ENCODE measurements at regions not wholly inside any gene's neighbourhood (a gene's known extent, or its start where the extent isn't known, plus 50 kb on each side); places are given as distances from the start of the nearest gene placed in this dataset.

- TF ChIP-seq, protein P1, sequence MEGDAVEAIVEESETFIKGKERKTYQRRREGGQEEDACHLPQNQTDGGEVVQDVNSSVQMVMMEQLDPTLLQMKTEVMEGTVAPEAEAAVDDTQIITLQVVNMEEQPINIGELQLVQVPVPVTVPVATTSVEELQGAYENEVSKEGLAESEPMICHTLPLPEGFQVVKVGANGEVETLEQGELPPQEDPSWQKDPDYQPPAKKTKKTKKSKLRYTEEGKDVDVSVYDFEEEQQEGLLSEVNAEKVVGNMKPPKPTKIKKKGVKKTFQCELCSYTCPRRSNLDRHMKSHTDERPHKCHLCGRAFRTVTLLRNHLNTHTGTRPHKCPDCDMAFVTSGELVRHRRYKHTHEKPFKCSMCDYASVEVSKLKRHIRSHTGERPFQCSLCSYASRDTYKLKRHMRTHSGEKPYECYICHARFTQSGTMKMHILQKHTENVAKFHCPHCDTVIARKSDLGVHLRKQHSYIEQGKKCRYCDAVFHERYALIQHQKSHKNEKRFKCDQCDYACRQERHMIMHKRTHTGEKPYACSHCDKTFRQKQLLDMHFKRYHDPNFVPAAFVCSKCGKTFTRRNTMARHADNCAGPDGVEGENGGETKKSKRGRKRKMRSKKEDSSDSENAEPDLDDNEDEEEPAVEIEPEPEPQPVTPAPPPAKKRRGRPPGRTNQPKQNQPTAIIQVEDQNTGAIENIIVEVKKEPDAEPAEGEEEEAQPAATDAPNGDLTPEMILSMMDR (conservative IDR thresholded peaks at IDR 0.05; ENCODE audit: low read depth in 2 of 2): no peak
- TF ChIP-seq POLR2AphosphoS5 (IDR thresholded peaks at IDR 0.05; ENCODE audit: low read depth) (no peak), NANOG (IDR thresholded peaks at IDR 0.05; ENCODE audit: borderline replicate concordance) (no peak), CREB1 (CRISPR knock-in tag; IDR thresholded peaks at IDR 0.05; ENCODE audit: low read depth) (no peak), REST (IDR thresholded peaks at IDR 0.05; ENCODE audit: unreplicated experiment) (no peak), STAT1 (IDR thresholded peaks at IDR 0.05; ENCODE audit: unreplicated experiment) (no peak), EZH2phosphoT487 (IDR thresholded peaks at IDR 0.05; ENCODE audit: unreplicated experiment) (no peak), ZNF331 (CRISPR knock-in tag; IDR thresholded peaks at IDR 0.05; ENCODE audit: low read depth) (no peak), JUNB (IDR thresholded peaks at IDR 0.05; ENCODE audit: unreplicated experiment) (no peak)
Observed at GRCh38 chr21:43276811-43277210, 108.0 kb downstream of the CRYAA start.

All from GM23338 (cell line).